Right lobe of liver (tissue), 6 donors: ENCODE measurements at regions not wholly inside any gene's neighbourhood (a gene's known extent, or its start where the extent isn't known, plus 50 kb on each side); places are given as distances from the start of the nearest gene placed in this dataset.

Experiments
- ATAC-seq, 4 donors: fragments of 200-7000 bp; cut with Tn5 transposase; one replicate each; pipeline ENCODE4 v1.9.1; 2020; ENCODE audit warnings: mild to moderate bottlenecking in 4 of 4, moderate library complexity in 4 of 4
- DNase-seq, 3 donors: peaks; one replicate each; pipeline ENCODE4 v3.0.0-alpha.2; 2020
- H3K27ac ChIP-seq, 3 donors: fragments of 200-600 bp; one replicate each; pipeline ENCODE4 v1.8.0; 2022
- H3K27me3 ChIP-seq, 2 donors: fragments of 200-600 bp; one replicate each; pipeline ENCODE4 v1.8.0; 2022
- H3K36me3 ChIP-seq, 4 donors: fragments of 200-600 bp; sonication (generic) in 1 of 4; one replicate each; pipeline versions ENCODE4 v1.5.1 to v1.8.0; 2017 to 2022; ENCODE audit warnings: control low read depth in 1 of 4
- H3K4me1 ChIP-seq, 4 donors: fragments of 200-600 bp; sonication (generic) in 1 of 4; one replicate each; pipeline versions ENCODE4 v1.5.1 to v1.8.0; 2017 to 2022; ENCODE audit warnings: control low read depth in 1 of 4
- H3K4me3 ChIP-seq, 3 donors: fragments of 200-600 bp; one replicate each; pipeline ENCODE4 v1.8.0; 2022
- H3K9me3 ChIP-seq, 4 donors: fragments of 200-600 bp; sonication (generic) in 1 of 4; one replicate each; pipeline versions ENCODE4 v1.5.1 to v1.8.0; 2017 to 2022; ENCODE audit warnings: control low read depth in 1 of 4
- POLR2A ChIP-seq: fragments of 450-650 bp; IDR thresholded peaks from one replicate; pipeline ENCODE4 v1.6.1; 2017; ENCODE audit warnings: antibody characterized with exemption, mild to moderate bottlenecking
- WGBS: methylation state at CpG from one replicate; pipeline ENCODE4 v1.1.6; 2018; ENCODE audit warnings: low coverage, low lambda C conversion rate; ENCODE audit not compliant: insufficient coverage; ENCODE audit errors: missing lambda C conversion rate; 5-methylcytosine and 5-hydroxymethylcytosine counted together
- intact Hi-C, 2 donors: fragments of 100-400 bp; cut with DNase I; formaldehyde crosslinking; loops; one replicate each; pipeline versions ENCODE4 v1.11.2 to v1.14.1; 2022
- TF ChIP-seq, protein P1 (sequence below), 4 donors: fragments of 200-600 bp in 3 of 4; fragments of 450-650 bp in 1 of 4; IDR thresholded peaks; one replicate each; pipeline versions ENCODE4 v1.5.1 to v1.8.0; 2016 to 2022; ENCODE audit warnings: antibody characterized with exemption in 4 of 4, mild to moderate bottlenecking in 2 of 4
- donor health status: DM: no; HTN: yes; CAD: no.
- donor health status: DM: no; HTN: no; CAD: no.
- donor health status: DM: no; HTN: no; CAD: no.
- donor health status: DM: no; HTN: yes; CAD: no.
- donor health status: DM: no; HTN: yes; CAD: no.

DNA sequence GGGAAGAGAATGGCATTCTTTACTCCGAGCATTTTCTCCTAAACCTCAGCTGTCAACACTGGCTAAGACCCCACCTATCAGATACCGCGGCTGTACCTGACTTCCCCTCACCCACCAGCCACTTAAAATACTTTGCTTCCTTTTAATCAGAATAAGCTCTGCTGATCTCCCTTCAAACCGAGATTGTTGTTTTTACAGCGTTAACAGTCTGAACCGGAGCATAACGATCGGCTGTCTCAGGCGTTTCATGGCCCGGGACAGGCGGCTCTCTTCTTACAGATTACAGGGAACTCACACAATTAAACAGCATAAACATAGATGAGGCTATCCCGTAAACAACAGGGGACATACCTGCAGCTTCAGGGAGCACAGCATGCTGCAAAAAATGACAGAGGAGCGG is 174.3 kb upstream of the RNF32 start:
- Histone ChIP-seq H3K4me1 (no peaks in the 10 kb centered on the region), H3K27me3 (no peaks in the 10 kb centered on the region), H3K27ac (no peak overlapping the region), H3K9me3 (no peaks in the 10 kb centered on the region), H3K36me3 (no peaks in the 10 kb centered on the region), H3K4me3 (no peak overlapping the region)
- intact Hi-C loops: loop anchor here in 1 of 2 donors (10.0 kb wide), 1 partner anchor 671 kb away; no protein-coding TSS in a partner anchor
- DNase-seq: no peak
- WGBS: 58% methylated on average over 13 of the region's 13 CpGs
- TF ChIP-seq POLR2A: no peak
- peak in 1 of 4 donors; percentile 24 for ATAC-seq

DNA sequence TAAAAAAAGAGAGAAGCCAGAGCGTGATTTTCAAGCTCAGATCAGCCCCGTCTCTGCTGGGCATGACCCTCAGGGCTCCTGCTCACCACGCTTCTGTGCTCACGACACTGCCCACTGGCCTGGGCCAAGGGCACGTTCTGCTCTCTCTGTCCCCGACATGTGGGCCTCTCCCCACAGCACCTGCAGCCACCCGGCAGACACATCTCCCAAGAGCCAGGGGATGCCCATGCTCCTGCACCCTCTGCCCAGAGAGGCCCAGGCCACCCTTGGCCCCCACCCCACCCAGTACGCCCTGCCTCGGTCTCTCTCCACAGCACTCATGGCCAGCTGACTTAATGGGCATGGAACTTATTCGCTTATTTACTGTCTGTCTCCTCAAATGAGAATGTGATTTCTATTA is 175.4 kb upstream of the RNF32 start:
- no peak overlapping the region for H3K4me3 ChIP-seq
- TF ChIP-seq, protein P1, sequence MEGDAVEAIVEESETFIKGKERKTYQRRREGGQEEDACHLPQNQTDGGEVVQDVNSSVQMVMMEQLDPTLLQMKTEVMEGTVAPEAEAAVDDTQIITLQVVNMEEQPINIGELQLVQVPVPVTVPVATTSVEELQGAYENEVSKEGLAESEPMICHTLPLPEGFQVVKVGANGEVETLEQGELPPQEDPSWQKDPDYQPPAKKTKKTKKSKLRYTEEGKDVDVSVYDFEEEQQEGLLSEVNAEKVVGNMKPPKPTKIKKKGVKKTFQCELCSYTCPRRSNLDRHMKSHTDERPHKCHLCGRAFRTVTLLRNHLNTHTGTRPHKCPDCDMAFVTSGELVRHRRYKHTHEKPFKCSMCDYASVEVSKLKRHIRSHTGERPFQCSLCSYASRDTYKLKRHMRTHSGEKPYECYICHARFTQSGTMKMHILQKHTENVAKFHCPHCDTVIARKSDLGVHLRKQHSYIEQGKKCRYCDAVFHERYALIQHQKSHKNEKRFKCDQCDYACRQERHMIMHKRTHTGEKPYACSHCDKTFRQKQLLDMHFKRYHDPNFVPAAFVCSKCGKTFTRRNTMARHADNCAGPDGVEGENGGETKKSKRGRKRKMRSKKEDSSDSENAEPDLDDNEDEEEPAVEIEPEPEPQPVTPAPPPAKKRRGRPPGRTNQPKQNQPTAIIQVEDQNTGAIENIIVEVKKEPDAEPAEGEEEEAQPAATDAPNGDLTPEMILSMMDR (IDR thresholded peaks at IDR 0.05): no peak
- DNase-seq (no peak), ATAC-seq (no peak)
- no peaks in the 10 kb centered on the region for H3K4me1 ChIP-seq
- H3K27me3 ChIP-seq: no peaks in the 10 kb centered on the region
- intact Hi-C loops: loop anchor here in 1 of 2 donors (10.0 kb wide), 1 partner anchor 670 kb away; no protein-coding TSS in a partner anchor
- 81% methylated on average over 8 of the region's 10 CpGs for WGBS
- H3K36me3 ChIP-seq: no peaks in the 10 kb centered on the region
- no peak overlapping the region for H3K27ac ChIP-seq
- no peaks in the 10 kb centered on the region for H3K9me3 ChIP-seq

DNA sequence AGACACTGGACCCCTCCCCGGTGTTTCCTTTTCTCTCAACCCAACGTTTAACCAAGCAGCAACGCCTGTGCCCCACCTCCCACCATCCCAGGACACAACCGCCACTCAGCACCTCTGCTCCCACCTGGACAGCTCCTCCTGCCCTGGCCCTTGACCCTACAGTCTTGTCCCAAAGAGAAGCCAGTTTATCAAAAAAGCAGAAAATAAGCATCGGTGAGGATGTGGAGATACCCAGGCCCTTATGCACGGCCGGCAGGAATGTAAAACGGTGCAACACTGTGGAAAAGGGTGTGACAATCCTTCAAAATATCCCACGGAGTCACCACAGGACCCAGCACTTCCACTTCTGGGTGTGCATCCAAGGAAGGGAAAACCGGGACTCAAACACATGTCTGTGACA is 176.2 kb upstream of the RNF32 start:
- Histone ChIP-seq H3K4me3 (no peak overlapping the region), H3K27ac (no peak overlapping the region), H3K4me1 (no peaks in the 10 kb centered on the region), H3K27me3 (no peaks in the 10 kb centered on the region), H3K9me3 (no peaks in the 10 kb centered on the region), H3K36me3 (no peaks in the 10 kb centered on the region)
- DNase-seq (no peak), ATAC-seq (no peak)
- 74% methylated on average over 7 of the region's 10 CpGs for WGBS
- no peak for TF ChIP-seq POLR2A
- TF ChIP-seq, protein P1 (IDR thresholded peaks at IDR 0.05): no peak
- intact Hi-C loops: loop anchor here in 1 of 2 donors (10.0 kb wide), 1 partner anchor 670 kb away; no protein-coding TSS in a partner anchor

DNA sequence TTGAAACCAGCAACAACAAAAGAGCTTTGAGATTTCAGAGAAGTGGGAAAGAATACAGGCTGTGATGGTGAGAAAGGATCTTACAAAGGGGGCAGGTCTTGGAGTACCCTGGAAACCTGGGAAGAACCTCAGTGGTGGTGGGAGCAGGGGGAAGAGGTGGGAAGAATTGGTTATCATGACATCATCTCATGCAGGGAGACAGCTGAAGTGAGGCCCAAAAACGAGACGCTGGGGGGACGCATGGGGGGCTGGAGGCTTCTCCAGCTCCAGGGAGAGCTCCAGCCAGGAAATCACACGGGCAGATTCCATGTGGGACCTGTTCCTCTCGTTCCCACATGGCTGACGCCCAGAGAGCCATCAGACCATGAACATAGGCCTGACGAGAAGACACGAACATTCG is 177.3 kb upstream of the RNF32 start:
- H3K4me1 ChIP-seq: no peaks in the 10 kb centered on the region
- DNase-seq (peak in 1 of 3 donors; percentile 11), ATAC-seq (no peak)
- H3K4me3 ChIP-seq: no peak overlapping the region
- no peaks in the 10 kb centered on the region for H3K36me3 ChIP-seq
- no peaks in the 10 kb centered on the region for H3K9me3 ChIP-seq
- intact Hi-C loops: loop anchor here in 1 of 2 donors (10.0 kb wide), 1 partner anchor 668 kb away; no protein-coding TSS in a partner anchor
- TF ChIP-seq, protein P1 (IDR thresholded peaks at IDR 0.05): no peak
- WGBS: 58% methylated on average over 4 of the region's 9 CpGs
- no peaks in the 10 kb centered on the region for H3K27me3 ChIP-seq
- H3K27ac ChIP-seq: no peak overlapping the region

DNA sequence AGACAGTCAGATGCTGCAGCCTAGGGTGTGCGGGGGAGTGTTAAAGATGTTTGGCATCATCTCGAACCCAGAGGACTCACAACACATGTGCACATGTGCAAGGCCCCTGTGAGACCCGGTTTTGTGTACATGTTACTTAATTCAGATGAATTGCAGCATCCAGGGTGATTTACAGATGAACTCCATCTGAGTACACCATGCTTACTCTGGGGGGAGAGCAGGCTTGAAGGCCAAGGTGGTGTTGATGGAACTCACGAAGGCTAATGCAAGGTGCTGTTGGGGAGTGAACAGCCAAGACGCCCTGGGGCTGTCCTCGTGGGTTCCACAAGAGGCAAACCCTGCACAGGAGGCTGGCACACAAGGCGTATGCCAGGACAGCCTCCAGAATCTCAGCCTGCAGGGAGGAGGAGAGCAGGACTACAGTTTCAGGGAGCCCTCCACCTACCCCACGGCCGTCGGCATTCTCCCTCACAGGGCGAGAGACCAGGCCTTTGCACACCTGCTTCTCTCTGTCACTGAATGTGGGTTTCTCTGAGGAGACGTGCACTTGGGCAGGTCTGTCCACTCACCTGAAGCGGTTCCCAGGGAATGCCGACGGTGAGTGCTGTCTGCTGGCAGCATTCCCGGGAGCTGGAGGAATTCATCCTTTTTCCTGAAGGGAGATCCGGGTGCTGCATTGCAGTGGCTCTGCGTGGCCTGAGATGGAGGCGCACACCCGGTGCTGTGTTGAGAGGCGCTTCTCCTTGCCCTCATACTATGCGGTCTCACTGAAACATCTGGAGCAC is 178.5 kb upstream of the RNF32 start:
- intact Hi-C loops: loop anchor here in 1 of 2 donors (10.0 kb wide), 1 partner anchor 667 kb away; no protein-coding TSS in a partner anchor
- no peak for ATAC-seq
- 66% methylated on average over 4 of the region's 22 CpGs for WGBS
- H3K4me3 ChIP-seq: no peak overlapping the region
- H3K9me3 ChIP-seq: no peaks in the 10 kb centered on the region
- peak in 1 of 3 donors; percentile 37 for DNase-seq
- no peaks in the 10 kb centered on the region for H3K4me1 ChIP-seq
- no peak overlapping the region for H3K27ac ChIP-seq
- no peaks in the 10 kb centered on the region for H3K27me3 ChIP-seq
- TF ChIP-seq POLR2A: no peak
- TF ChIP-seq, protein P1 (IDR thresholded peaks at IDR 0.05): no peak
- no peaks in the 10 kb centered on the region for H3K36me3 ChIP-seq
